ENCODE measurements at regions not wholly inside any gene's neighbourhood (a gene's known extent, or its start where the extent isn't known, plus 50 kb on each side); places are given as distances from the start of the nearest gene placed in this dataset.

- in situ Hi-C loops (cut with HindIII; ENCODE audit: low pct_unique_long_range_greater_than_20kb, low sequenced_read_pairs) (no loop called here), intact Hi-C loops (cut with micrococcal nuclease; ENCODE audit: unreplicated experiment) (no loop called here)
- ChIA-PET POLR2A (no interaction called here), CTCF (no interaction called here)
- H3K36me3 ChIP-seq (ENCODE audit: control insufficient read depth, insufficient read depth, low read length) = no peaks in the 10 kb centered on the region
- H3K27ac ChIP-seq (ENCODE audit: low read length) = no peak overlapping the region
- DNase-seq (ENCODE audit: low read depth, low spot score) = no peak
- no peak overlapping the region for H3K4me3 ChIP-seq (ENCODE audit: low read depth in 2 of 2, low read length in 2 of 2)
- no peaks in the 10 kb centered on the region for H3K4me1 ChIP-seq (ENCODE audit: control insufficient read depth, insufficient read depth, low read length)
- no peaks in the 10 kb centered on the region; the same call in 1 of the 2 replicates for H3K27me3 ChIP-seq (ENCODE audit: control insufficient read depth, insufficient read depth, low read length)
- ATAC-seq = no peak
- no peaks in the 10 kb centered on the region for H3K9me3 ChIP-seq (ENCODE audit: control insufficient read depth, insufficient read depth, low read depth, low read length)
- no peak for TF ChIP-seq REST (IDR thresholded peaks at IDR 0.05; ENCODE audit: insufficient read depth in 1 of 2, low read depth in 2 of 2, low read length in 1 of 2)
- no peak for TF ChIP-seq CTCF (IDR thresholded peaks at IDR 0.05)
- no peak for TF ChIP-seq SIN3A (IDR thresholded peaks at IDR 0.05; ENCODE audit: borderline replicate concordance, insufficient read depth, low read depth, low read length)
- no peak for TF ChIP-seq POLR2AphosphoS5 (IDR thresholded peaks at IDR 0.05; ENCODE audit: low read depth, low read length)
- no peak for TF ChIP-seq TCF7L2 (IDR thresholded peaks at IDR 0.05; ENCODE audit: low read depth, low read length)
- BruUV-seq (replicated peaks) = no TSS peak
Observed at GRCh38 chr5:171570244-171570825, 150.9 kb downstream of the FGF18 start.

- CTCF ChIA-PET = no interaction called here
- in situ Hi-C loops (cut with HindIII; ENCODE audit: low pct_unique_long_range_greater_than_20kb, low sequenced_read_pairs) = no loop called here
- no peak for DNase-seq (ENCODE audit: low read depth, low spot score)
Observed at GRCh38 chr5:171571663-171572062, 152.2 kb downstream of the FGF18 start.

More at GRCh38 chr5:171571663-171572062, 152.2 kb downstream of the FGF18 start:
- intact Hi-C loops (cut with micrococcal nuclease; ENCODE audit: unreplicated experiment) = no loop called here
- TF ChIP-seq SIN3A (IDR thresholded peaks at IDR 0.05; ENCODE audit: borderline replicate concordance, insufficient read depth, low read depth, low read length) = no peak
- no peak for TF ChIP-seq TCF7L2 (IDR thresholded peaks at IDR 0.05; ENCODE audit: low read depth, low read length)
- TF ChIP-seq CTCF (IDR thresholded peaks at IDR 0.05) = no peak
- TF ChIP-seq POLR2AphosphoS5 (IDR thresholded peaks at IDR 0.05; ENCODE audit: low read depth, low read length) = no peak
- TF ChIP-seq REST (IDR thresholded peaks at IDR 0.05; ENCODE audit: insufficient read depth in 1 of 2, low read depth in 2 of 2, low read length in 1 of 2) = no peak
- Histone ChIP-seq H3K4me3 (ENCODE audit: low read depth in 2 of 2, low read length in 2 of 2) (no peak overlapping the region), H3K27ac (ENCODE audit: low read length) (no peak overlapping the region), H3K4me1 (ENCODE audit: control insufficient read depth, insufficient read depth, low read length) (no peaks in the 10 kb centered on the region), H3K27me3 (ENCODE audit: control insufficient read depth, insufficient read depth, low read length) (peaks cover 4% of the 10 kb centered on the region), H3K36me3 (ENCODE audit: control insufficient read depth, insufficient read depth, low read length) (no peaks in the 10 kb centered on the region), H3K9me3 (ENCODE audit: control insufficient read depth, insufficient read depth, low read depth, low read length) (no peaks in the 10 kb centered on the region)
- ATAC-seq = no peak
- no TSS peak for BruUV-seq (replicated peaks)
- POLR2A ChIA-PET = no interaction called here

Measured in Panc1 (cell line).